Activated CD8-positive, alpha-beta memory T cell treated with anti-CD3 and anti-CD28 coated beads, Interleukin-2, amount 50 U/mL, for 24 hours (primary cell): ENCODE measurements at regions not wholly inside any gene's neighbourhood (a gene's known extent, or its start where the extent isn't known, plus 50 kb on each side); places are given as distances from the start of the nearest gene placed in this dataset.

Experiments
- DNase-seq: peaks from one replicate; pipeline ENCODE4 v3.0.0-alpha.2; 2020; ENCODE audit errors: extremely low read depth

GRCh38 chr13:105073041-105073440 lies 1462.4 kb downstream of the EFNB2 start:
- no peak for DNase-seq

DNA sequence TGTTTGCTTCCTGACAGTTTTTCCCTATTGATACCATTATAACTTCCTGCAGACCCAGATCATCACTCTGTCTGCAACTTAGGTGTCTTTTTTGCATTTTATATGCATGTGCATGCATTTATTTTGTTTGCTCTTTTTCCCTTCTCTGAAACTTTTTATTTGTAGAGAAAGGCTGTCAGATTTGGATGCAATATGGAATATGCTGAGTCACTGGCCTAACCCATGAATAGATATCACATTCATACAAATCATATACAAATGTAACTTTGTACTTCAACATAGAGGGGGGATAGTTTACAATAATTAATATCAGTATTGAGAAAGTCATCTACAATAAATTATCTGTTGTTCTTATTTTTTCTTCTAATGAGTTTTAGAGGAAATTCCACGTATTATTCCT lies 1465.0 kb downstream of the EFNB2 start:
- no peak for DNase-seq

DNA sequence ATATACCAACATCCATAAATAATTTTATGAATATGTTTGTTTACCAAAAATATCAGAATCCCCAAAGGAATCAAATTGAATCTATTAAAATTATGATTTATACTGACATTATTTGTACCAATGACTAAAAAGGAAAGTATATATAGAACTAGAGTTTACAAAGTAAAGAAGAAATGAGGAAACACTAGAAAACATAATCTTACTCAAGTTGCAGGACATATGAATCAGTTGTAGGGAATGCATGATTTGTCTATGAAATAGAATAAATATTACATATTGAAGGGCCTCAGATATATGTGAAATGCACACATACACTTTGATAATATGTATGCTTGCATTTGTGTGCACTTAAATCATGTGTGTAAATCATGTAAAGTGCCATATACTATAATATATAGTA lies 1466.4 kb downstream of the EFNB2 start:
- no peak for DNase-seq

DNA sequence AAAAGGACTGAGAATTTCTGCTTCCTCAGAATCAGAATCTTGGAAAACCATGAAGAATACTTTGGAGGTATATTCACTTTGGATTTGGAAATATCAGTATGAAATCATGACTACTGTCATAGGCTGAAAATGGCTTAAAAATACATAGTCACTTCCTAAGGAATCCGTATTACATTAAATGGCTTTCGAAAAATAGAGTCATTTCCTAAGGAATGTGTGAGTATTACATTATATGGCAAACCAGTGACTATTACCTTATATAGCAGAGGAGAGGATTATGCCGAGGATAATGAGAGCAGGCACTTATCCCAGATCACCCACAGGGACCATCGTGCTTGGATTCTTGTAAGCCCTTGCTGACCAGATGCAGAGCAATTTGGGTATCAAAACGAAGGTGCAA lies 1471.8 kb downstream of the EFNB2 start:
- no peak for DNase-seq

DNA sequence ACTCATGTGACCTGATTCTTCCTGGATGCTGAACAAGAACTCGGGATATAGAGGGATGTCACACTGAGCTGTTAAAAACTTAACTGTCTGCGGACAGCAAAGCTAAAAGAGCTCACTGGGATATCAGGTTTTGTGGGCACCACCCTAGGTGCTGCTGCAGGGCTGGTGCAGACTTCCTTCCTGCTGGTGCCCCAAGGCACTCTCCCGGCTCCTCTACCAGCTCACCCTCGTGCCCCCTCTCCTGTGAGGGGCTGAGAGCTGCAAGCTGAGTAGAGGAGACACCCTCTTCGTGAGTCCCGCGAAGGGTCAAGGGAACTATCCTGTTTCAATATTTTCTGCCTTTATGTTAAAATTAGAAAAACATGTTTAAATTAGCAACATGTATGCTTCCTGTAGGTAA lies 1475.7 kb downstream of the EFNB2 start:
- no peak for DNase-seq

GRCh38 chr13:105058517-105058916 lies 1476.9 kb downstream of the EFNB2 start:
- no peak for DNase-seq

- no peak for DNase-seq
Measured at GRCh38 chr13:105052711-105053110, 1482.8 kb downstream of the EFNB2 start.

- DNase-seq = no peak
Measured at GRCh38 chr13:105050686-105051085, 1484.8 kb downstream of the EFNB2 start.

GRCh38 chr13:105048677-105049076 lies 1486.8 kb downstream of the EFNB2 start:
- DNase-seq = no peak

DNA sequence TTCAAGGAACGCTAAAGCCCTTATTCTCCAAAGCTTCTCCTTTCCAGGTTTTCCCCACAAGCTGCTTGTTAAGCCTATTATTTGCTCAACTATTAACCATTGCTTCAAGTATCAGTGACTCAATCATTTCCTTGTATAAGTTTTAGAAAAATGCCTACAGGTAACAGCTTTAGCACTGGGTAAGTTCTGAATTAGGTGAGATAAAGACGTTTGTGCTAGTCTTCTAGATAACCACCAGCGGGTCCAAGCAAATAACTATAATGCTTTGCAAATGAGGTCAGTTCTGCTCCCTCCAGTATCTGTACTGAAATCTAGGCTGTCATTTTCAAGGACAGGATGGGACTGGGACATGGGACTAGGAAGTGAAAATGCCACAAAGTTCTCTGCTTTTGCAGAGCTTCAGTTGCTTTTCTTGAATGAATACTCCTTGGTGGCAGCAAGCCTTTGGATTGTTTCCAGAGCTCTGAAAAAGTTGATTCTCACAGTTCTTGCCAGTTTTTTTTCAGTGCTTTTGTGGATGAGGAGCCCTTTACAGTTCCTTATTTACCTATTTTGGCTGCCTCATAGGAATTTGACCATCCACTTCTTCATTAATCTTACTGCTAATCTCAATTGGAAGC lies 1487.7 kb downstream of the EFNB2 start:
- no peak for DNase-seq

GRCh38 chr13:105037110-105037509 lies 1498.4 kb downstream of the EFNB2 start:
- DNase-seq = no peak

GRCh38 chr13:105035092-105035491 lies 1500.4 kb downstream of the EFNB2 start:
- no peak for DNase-seq

GRCh38 chr13:105033999-105034398 lies 1501.5 kb downstream of the EFNB2 start:
- DNase-seq = no peak

DNA sequence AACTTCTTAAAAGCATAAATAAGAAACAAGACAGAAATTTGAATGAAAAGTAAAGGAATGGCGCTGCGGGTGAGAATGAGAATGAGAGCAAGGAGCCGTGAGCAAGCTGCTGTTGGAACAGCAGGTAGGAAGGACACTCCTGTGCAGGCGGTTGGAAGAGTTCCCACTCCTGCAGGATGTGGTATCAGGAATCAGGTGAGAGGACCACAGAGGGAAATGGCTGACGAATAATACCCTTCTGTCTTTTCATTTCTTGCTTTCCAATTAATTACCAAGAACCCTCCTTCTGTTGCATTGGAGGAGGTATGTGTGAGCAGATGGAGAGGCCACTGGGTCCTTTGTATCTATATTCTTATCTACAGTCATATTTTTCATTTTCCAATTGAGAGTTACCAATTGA lies 1504.2 kb downstream of the EFNB2 start:
- DNase-seq = no peak

DNA sequence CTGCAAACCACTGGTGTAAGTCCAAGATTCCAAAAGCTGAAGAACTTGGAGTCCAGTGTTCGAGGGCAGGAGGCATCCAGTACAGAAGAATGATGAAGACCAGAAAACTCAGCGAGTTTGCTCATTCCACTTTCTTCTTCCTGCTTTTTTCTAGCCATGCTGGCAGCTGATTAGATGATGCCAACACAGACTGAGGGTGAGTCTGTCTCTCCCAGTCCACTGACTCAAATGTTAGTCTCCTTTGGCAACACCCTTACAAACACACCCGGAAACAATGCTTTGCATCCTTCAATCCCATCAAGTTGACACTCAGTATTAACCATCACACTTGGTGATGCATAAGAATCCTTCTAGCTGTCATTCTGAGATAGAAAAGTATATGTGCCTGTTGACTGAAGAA lies 1504.6 kb downstream of the EFNB2 start:
- no peak for DNase-seq

GRCh38 chr13:105019073-105019472 lies 1516.4 kb downstream of the EFNB2 start:
- no peak for DNase-seq

GRCh38 chr13:105016266-105016665 lies 1519.2 kb downstream of the EFNB2 start:
- DNase-seq = no peak

- no peak for DNase-seq
Measured at GRCh38 chr13:105008604-105009003, 1526.9 kb downstream of the EFNB2 start.

DNA sequence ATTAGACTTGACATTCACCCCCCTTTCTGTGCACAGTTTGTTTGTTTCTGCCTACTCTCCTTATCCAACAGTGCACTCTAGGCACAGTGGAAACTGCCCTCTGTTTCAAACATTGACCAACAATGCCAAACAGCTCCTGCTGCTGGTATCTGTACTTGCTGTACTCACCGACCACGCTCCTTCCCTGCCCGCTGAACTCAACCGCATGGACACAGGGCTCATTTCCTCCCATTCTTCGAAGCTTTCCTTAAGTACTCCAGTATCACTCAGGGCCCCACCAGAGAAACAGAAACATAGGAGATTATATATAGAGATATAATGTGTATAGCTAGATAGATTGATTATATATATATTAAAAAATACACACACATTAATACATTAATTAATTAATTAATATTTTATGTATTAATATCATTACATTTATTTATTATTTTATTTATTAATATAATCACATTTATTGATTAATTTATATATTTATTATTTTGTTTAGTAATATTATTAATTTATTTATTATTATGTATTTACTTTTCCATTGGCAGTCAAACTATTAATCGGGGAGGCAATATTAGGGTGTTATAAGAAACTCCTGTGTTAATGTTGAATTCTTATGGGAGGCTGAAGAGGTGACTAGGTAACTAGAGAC lies 1528.2 kb downstream of the EFNB2 start:
- no peak for DNase-seq

GRCh38 chr13:104996022-104996421 lies 1539.4 kb downstream of the EFNB2 start:
- DNase-seq = no peak

DNA sequence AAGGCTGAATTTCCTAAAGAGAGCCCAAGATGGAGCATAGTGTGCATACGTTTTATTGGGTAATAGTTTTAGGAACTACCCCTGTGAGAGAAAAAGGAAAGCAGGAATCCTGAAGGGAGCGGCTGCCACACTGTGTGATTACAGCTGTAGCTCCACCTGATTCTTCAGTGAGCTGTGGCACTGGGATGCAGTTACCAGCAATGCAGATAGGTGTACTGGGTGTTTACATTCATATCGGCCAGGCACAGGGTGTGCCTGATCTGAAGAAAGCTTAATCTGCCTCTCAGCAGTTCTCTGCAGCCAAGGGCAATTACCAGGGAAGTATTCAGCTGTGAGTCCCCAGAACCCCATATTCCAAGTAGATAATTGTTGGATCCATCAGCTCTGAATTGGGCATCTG lies 1541.8 kb downstream of the EFNB2 start:
- no peak for DNase-seq

GRCh38 chr13:104987621-104988020 lies 1547.8 kb downstream of the EFNB2 start:
- no peak for DNase-seq

DNA sequence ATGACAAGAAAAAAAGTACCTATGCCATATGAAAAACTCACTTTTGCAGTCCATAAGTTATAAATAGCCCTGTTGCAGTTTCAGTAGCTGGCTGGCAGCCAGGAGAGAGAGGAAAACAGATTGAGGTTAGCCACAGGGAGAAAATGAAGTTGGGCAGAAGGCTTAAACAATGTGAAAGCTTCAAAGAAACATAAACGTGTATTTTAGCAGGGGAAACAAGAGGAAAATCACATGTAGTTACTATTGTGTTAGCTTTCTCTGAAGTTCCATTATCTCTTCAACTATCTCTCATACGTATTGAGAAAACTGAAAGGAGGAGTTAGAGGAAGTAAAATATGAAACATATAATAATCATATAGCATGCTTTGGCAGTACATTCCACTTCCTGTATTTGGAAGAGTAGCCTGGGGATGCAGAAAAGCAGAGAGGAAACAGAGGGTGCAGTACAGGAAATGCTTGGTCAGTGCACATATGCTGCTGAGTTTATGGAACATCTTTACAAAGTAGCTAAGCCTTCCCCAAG lies 1551.1 kb downstream of the EFNB2 start:
- DNase-seq = no peak

DNA sequence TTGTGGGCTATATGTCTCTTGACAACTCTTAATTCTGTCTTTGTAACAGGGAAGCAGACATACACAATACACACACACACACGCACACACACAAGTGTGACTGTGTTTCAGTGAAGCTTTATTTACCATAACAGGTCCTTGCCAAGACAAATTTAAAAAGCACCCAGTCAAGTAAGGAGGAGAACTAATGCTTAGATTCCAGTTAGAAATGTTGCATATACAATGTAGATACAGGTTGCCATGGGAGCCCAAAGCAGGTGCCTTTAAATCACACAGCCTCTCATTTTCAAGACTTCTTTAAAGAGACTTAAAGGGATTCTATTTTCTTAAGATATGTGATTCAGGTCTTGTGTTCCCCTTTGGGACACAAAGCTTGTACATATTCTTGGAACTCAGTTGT lies 1551.9 kb downstream of the EFNB2 start:
- DNase-seq = no peak
